ENCODE measurements at regions not wholly inside any gene's neighbourhood (a gene's known extent, or its start where the extent isn't known, plus 50 kb on each side); places are given as distances from the start of the nearest gene placed in this dataset.
A peak's percentile ranks its signal among the peaks of the same experiment; 100 is the strongest.
"Not testable (repeated sequence)": the region's sequence is repeated elsewhere in the genome, so short reads cannot be mapped to it uniquely, and the experiment has no call there.

DNA sequence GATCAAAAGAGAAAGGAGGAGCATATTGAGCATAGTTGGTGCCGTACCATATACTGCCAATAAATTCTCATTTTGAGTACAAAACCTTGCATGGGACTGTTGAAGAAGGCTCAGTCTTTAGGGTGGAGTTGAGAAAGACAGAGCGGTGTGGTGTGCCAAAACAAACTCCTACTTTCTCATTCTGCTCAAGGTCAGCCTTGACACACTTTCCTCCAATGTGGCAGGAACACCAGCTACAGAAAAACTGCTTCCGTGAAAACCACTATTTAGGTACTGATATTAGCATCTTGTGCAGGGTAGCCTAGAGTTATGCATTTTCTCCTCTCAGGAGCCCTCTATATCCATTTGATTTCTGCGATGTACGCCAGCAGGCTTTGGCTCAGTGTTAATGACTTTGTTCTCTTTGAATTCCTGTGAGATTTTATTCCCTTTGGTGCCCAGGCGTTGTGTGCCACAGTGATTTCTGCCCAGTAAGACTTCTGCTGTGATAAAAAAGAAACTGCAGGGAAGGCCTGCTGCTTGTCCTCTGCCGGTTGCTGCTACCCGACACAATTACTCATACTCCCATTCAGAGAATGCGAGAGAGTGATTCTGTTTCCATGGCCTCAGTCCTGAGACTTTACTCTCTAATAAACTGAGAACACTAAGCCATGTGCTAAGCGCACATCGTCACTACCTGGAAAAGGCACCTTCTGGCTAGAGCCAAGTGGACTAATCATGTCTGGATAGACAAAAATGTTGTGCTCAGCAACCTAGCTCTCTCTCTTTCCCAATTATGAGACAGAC is 88.3 kb upstream of the MDM1 start:
- no peak for DNase-seq (ENCODE audit: low read depth, low spot score)
- H3K4me3 ChIP-seq (ENCODE audit: low read length) = no peak overlapping the region

DNA sequence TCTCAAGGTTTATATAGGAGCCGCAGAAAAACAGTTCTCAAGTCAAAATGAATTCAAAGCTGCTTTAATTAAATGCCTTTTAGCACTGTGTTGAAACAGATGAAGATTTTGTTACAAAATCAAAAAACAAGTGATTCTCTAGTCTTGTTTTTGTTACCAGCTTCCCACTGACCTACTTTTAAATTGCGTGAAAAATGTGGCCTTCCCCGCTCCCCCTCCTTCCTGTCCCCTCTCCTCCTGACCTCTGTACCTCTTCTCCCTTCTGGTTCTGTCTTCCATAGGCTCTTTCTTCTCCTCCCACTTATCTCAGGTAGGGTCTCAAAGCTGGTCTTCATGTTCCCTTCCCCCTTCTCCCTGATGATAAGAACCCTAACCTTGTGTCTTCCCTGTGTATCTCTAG is 90.0 kb upstream of the MDM1 start:
- no peak overlapping the region for H3K4me3 ChIP-seq (ENCODE audit: low read length)
- no peak for DNase-seq (ENCODE audit: low read depth, low spot score)

- no peak overlapping the region for H3K4me3 ChIP-seq (ENCODE audit: low read length)
- no peak for DNase-seq (ENCODE audit: low read depth, low spot score)
Measured at GRCh38 chr12:68422956-68423574, 90.9 kb upstream of the MDM1 start.

DNA sequence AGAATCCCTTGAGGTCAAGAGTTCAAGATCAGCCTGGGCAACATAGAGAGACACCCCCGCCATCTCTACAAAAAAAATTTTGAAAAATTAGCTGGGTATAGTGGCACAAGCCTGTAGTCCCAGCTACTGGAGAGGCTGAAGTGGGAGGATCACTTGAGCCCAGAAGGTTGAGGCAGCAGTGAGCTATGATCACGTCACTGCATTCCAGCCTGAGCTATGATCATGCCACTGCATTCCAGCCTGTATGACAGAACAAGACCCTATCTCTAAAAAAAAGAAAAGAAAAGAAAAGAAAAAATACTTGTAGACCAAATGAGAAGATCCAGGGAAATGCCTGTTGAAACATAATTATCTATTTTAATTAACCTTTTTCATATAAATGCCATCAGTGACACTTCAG is 93.8 kb upstream of the MDM1 start:
- DNase-seq (ENCODE audit: low read depth, low spot score) = no peak

DNA sequence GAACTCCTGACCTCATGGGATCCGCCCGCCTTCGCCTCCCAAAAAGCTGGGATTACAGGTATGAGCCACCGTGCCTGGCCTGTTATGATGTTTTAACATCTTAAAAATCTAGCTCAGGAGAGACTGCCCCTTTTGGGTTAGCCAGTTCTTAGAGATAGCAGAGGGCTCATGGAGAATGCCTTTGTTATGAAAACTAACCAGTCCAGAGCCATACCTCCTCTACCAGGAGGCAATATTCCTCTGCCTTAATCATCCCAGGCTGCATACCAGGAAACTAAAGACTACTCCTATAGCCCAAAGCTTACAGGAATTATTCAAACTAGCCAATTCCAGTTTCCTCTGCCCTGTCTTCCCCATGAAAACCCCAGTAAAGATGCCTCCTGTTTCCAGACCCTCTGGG is 96.0 kb upstream of the MDM1 start:
- H3K4me3 ChIP-seq (ENCODE audit: low read length) = no peak overlapping the region
- no peak for DNase-seq (ENCODE audit: low read depth, low spot score)

More for the DNA sequence above, 93.8 kb upstream of the MDM1 start:
- H3K4me3 ChIP-seq (ENCODE audit: low read length) = no peak overlapping the region

GRCh38 chr12:68428724-68429501 is 96.8 kb upstream of the MDM1 start:
- no peak overlapping the region for H3K4me3 ChIP-seq (ENCODE audit: low read length)
- DNase-seq (ENCODE audit: low read depth, low spot score) = no peak

- H3K4me3 ChIP-seq (ENCODE audit: low read length) = no peak overlapping the region
Measured at GRCh38 chr12:68429696-68430095, 97.5 kb upstream of the MDM1 start.

DNA sequence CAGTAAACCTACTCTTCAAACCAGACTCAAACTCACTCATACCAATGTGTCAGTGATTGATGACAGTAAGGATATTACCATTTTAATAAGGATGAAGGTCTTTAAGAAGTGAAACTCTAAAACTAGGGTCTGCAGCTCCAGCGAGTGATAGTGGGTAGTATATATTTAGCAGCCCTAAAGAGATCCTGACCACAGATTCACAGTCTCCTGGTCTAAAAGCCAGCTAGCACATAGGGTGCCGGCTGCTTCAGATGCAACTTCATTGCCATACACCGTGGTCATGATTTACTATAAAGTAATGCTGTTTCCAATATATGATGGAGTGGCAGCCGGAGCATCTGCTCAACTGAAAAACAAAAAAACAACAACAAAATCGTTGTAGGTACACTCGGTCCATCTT is 99.6 kb upstream of the MDM1 start:
- H3K4me3 ChIP-seq (ENCODE audit: low read length) = no peak overlapping the region
- no peak for DNase-seq (ENCODE audit: low read depth, low spot score)

More at GRCh38 chr12:68429696-68430095, 97.5 kb upstream of the MDM1 start:
- no peak for DNase-seq (ENCODE audit: low read depth, low spot score)

DNA sequence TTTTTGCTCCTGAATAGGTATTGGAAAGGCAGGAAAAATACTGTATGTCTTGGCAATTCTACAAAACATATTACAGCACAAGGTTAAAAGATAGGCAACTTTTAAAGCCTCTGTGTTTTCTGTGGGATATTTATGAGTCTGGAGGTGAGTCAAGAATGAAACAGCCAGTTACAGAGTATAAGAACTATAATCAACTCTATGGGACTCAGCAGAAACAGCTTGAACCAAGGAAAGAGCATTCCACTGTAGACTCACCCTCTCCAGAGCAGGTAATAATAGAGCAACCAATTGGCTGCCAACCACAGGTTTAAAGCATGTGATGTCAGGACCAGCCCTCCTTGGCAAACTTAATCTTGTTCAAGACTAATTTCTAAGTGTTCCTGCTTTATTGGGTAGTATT is 100.5 kb upstream of the MDM1 start:
- no peak overlapping the region for H3K4me3 ChIP-seq (ENCODE audit: low read length)
- DNase-seq (ENCODE audit: low read depth, low spot score) = no peak

DNA sequence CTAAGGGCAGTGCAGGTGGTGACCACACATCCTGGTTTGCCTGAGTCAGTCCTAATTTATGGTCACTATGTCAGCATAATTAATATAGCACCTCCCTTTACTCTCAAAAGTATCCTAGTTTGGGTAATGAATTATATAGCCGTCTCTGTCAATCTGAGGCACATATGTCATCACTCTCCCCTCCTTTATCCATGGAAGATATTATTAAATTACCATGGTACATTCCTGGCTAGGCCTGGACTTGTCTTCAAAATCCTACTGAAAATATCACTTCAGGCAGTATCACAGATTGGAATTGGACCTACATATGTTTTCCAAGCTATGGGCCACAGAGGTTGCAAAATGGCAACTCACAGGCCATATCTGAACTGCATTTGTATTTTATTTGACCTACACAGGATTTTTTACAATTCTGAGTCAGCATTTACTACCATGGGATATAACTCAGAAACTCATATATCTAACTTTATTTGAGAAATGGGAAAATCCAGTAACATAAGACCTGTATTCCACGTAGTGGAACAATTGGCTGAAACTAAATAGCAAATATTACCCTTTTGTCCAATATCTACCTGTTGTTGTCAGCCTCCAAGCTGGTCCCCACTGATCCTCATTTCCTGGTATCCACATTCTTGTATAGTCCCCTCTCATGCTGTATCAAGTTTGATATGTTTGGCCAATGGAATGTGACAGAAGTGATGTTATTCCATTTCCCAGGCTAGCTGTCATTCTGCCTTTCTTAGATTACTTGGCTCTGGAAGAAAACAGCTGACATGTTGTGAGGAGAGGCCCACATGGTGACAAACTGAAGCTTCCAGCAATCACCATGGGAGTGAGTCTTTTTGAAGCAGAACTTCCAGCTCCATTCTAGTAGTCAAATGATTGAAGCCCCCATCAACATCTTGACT is 102.5 kb upstream of the MDM1 start:
- H3K4me3 ChIP-seq (ENCODE audit: low read length) = no peak overlapping the region
- no peak for DNase-seq (ENCODE audit: low read depth, low spot score)

DNA sequence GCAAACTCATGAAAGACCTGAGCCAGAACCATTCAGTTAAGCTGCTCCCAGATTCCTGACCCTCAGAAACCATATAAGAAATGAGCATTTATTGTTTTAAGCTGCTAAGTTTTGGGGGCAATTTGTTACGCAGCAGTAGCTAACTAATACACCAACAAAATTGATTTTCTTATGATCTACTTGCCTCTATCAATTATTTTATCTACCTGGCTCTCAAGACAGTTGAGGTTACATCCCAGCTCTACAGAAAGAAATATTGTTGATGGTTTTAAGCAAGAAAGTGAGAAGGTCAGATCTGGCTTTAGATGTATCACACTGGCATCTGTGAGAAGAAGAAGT is 103.1 kb upstream of the MDM1 start:
- H3K4me3 ChIP-seq (ENCODE audit: low read length) = no peak overlapping the region
- DNase-seq (ENCODE audit: low read depth, low spot score) = no peak

- H3K4me3 ChIP-seq (ENCODE audit: low read length) = no peak overlapping the region
- DNase-seq (ENCODE audit: low read depth, low spot score) = no peak
Measured at GRCh38 chr12:68435816-68436215, 103.7 kb upstream of the MDM1 start.

DNA sequence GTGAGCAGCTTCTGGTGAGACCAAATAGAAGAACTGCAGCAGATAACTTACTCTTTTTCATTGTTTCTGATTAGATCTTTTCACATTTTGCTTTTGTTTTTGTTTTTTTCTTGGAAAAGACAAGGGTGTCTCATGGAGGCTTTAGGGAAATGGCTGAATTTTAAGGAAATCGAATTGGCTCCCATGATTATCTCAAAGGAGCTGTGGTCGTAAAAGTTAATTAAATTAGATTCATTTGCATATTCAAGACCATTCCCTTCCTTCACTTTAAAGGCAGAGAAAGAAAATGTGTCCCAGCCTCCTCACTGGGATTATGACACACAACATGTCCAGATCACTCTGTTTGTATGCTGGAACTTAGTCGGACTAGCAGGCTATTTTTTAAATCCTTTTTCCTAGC is 106.4 kb upstream of the MDM1 start:
- H3K4me3 ChIP-seq (ENCODE audit: low read length) = no peak overlapping the region
- no peak for DNase-seq (ENCODE audit: low read depth, low spot score)

DNA sequence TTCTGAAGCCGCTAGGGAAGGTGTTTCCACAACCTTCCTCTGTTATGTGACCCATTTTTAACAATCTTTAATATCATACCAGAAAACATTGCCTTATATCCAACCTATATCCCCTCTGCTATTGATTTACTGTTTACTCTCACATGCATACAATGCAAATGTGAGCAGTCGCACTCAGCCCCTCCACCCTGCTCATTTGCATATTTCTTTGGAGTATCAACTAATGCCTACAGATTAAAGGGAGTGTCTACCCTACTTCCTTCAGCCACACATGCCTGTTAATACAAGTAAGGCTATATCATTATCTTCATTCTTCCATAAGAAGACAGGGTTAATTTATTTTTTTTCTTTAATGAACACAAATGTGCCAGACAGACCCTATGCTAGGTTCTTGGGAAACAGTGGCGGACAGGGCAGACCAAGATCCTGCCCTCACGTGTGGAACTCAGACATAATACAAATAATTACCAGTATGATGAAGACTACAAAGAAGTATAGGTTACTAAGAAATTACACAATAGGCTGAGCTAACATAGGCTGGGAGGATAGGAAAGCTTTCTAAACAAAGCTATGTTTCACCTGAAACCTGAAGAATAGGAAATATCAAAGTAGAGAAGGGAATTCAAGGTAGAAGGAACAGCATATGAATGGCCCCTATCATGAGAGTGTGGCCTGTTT is 107.3 kb upstream of the MDM1 start:
- no peak overlapping the region for H3K4me3 ChIP-seq (ENCODE audit: low read length)
- no peak for DNase-seq (ENCODE audit: low read depth, low spot score)

GRCh38 chr12:68440068-68440581 is 108.0 kb upstream of the MDM1 start:
- no peak for DNase-seq (ENCODE audit: low read depth, low spot score)
- H3K4me3 ChIP-seq (ENCODE audit: low read length) = no peak overlapping the region

DNA sequence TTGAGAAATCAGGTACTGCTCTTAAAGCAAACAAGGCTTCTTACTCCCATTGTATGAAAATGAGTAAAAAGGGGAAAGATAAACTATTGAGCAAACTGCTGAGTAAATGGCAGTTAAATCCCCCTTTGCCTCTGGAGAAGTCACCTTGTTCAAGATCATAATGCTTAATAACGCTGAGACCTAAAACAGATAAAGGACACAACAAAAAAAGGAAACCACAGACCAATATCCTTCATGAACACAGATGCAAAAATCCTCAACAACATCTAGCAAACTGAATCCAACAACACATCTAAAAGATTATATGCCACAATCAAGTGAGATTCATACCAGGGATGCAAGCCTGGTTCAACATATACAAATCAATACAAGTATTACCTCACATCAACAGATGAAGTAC is 109.0 kb upstream of the MDM1 start:
- no peak overlapping the region for H3K4me3 ChIP-seq (ENCODE audit: low read length)
- DNase-seq (ENCODE audit: low read depth, low spot score) = peak; percentile 63

DNA sequence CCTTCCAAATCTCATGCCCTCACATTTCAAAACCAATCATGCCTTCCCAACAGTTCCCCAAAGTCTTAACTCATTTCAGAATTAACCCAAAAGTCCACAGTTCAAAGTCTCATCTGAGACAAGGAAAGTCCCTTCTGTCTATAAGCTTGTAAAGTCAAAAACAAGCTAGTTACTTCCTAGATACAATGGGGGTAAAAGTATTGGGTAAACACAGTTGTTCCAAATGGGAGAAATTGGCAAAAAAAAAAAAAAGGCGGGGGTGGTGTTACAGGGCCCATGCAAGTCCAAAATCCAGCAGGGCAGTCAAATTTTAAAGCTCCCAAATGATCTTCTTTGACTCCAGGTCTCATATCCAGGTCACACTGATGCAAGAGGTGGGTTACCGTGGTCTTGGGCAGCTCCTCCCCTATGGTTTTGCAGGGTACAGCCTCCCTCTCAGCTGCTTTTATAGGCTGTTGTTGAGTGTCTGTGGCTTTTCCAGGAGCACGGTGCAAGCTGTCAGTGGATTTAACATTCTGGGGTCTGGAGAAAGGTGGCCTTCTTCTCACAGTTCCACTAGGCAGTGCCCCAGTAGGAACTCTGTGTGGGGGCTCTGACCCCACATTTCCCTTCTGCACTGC is 110.3 kb upstream of the MDM1 start:
- H3K4me3 ChIP-seq (ENCODE audit: low read length); DNase-seq (ENCODE audit: low read depth, low spot score): not testable (repeated sequence)

- DNase-seq (ENCODE audit: low read depth, low spot score); H3K4me3 ChIP-seq (ENCODE audit: low read length): not testable (repeated sequence)
Measured at GRCh38 chr12:68443695-68444094, 111.5 kb upstream of the MDM1 start.

All from Jurkat, Clone E6-1 (cell line).